Colonic mucosa (tissue), 4 donors: ENCODE measurements at regions not wholly inside any gene's neighbourhood (a gene's known extent, or its start where the extent isn't known, plus 50 kb on each side); places are given as distances from the start of the nearest gene placed in this dataset.

Experiments used
- DNase-seq: peaks from one replicate; pipeline ENCODE4 v3.0.0-alpha.2; 2020
- H3K27ac ChIP-seq: fragments of 200-600 bp; one replicate; pipeline ENCODE4 v1.8.0; 2021
- H3K27me3 ChIP-seq: fragments of 200-600 bp; one replicate; pipeline ENCODE4 v1.8.0; 2021
- H3K36me3 ChIP-seq: fragments of 200-600 bp; one replicate; pipeline ENCODE4 v1.8.0; 2021
- H3K4me1 ChIP-seq: fragments of 200-600 bp; one replicate; pipeline ENCODE4 v1.8.0; 2021; ENCODE audit warnings: mild to moderate bottlenecking
- H3K4me3 ChIP-seq: fragments of 200-600 bp; one replicate; pipeline ENCODE4 v1.8.0; 2021
- H3K9ac ChIP-seq, 2 donors: one replicate each; pipeline ENCODE4 v1.7.0; 2013; ENCODE audit warnings: control low read depth in 2 of 2, low read depth in 2 of 2, low read length in 2 of 2
- H3K9me3 ChIP-seq: fragments of 200-600 bp; one replicate; pipeline ENCODE4 v1.8.0; 2021
- intact Hi-C: fragments of 100-400 bp; cut with DNase I; formaldehyde crosslinking; loops from one replicate; pipeline ENCODE4 v1.14.1; 2022
- TF ChIP-seq, protein P1 (sequence below): fragments of 200-600 bp; IDR thresholded peaks from one replicate; pipeline ENCODE4 v1.8.0; 2022; ENCODE audit warnings: antibody characterized with exemption, mild to moderate bottlenecking
- donor health status: healthy.
- donor health status: DM: no; HTN: no; CAD: no.
- donor health status: DM: no; HTN: no; CAD: no.

GRCh38 chr4:54499308-54500074 is 158.3 kb upstream of the KIT start:
- H3K4me1 ChIP-seq = no peaks in the 10 kb centered on the region
- H3K27me3 ChIP-seq = no peaks in the 10 kb centered on the region
- H3K27ac ChIP-seq = no peak overlapping the region
- TF ChIP-seq, protein P1, sequence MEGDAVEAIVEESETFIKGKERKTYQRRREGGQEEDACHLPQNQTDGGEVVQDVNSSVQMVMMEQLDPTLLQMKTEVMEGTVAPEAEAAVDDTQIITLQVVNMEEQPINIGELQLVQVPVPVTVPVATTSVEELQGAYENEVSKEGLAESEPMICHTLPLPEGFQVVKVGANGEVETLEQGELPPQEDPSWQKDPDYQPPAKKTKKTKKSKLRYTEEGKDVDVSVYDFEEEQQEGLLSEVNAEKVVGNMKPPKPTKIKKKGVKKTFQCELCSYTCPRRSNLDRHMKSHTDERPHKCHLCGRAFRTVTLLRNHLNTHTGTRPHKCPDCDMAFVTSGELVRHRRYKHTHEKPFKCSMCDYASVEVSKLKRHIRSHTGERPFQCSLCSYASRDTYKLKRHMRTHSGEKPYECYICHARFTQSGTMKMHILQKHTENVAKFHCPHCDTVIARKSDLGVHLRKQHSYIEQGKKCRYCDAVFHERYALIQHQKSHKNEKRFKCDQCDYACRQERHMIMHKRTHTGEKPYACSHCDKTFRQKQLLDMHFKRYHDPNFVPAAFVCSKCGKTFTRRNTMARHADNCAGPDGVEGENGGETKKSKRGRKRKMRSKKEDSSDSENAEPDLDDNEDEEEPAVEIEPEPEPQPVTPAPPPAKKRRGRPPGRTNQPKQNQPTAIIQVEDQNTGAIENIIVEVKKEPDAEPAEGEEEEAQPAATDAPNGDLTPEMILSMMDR = no peak
- H3K36me3 ChIP-seq = no peaks in the 10 kb centered on the region
- no peak overlapping the region for H3K4me3 ChIP-seq
- DNase-seq = no peak
- intact Hi-C loops = no loop called here
- H3K9me3 ChIP-seq = no peaks in the 10 kb centered on the region
- H3K9ac ChIP-seq = no peak overlapping the region

- TF ChIP-seq, protein P1 = no peak
- Histone ChIP-seq H3K27me3 (no peaks in the 10 kb centered on the region), H3K4me3 (no peak overlapping the region), H3K9ac (no peak overlapping the region), H3K27ac (no peak overlapping the region), H3K4me1 (no peaks in the 10 kb centered on the region), H3K36me3 (no peaks in the 10 kb centered on the region), H3K9me3 (no peaks in the 10 kb centered on the region)
- no peak for DNase-seq
- intact Hi-C loops = no loop called here
Measured at GRCh38 chr4:54505362-54505761, 152.4 kb upstream of the KIT start.

- TF ChIP-seq, protein P1 = no peak
- DNase-seq = no peak
- no peaks in the 10 kb centered on the region for H3K36me3 ChIP-seq
- H3K9me3 ChIP-seq = no peaks in the 10 kb centered on the region
- no peaks in the 10 kb centered on the region for H3K4me1 ChIP-seq
- no peaks in the 10 kb centered on the region for H3K27me3 ChIP-seq
- H3K4me3 ChIP-seq = no peak overlapping the region
- intact Hi-C loops = no loop called here
- H3K9ac ChIP-seq = no peak overlapping the region
- H3K27ac ChIP-seq = no peak overlapping the region
Measured at GRCh38 chr4:54505996-54506395, 151.8 kb upstream of the KIT start.

DNA sequence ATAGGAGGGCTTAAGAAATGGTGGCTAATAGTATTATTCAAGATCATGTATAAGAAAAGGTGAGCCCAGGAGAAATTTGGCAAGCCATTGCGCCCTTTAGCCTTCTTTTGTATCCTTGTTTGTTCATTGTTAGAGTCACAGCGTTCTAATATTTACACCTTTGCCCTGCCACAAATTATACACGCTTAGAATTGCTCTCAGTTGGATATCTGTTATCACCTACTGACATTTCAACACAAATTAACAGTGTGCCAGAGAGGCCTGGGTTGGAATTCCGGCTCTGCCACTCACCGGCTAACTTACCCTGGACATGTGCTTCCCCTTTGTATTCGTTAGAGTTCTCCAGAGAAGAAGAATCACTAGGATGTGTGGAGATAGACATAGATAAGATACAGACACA is 148.7 kb upstream of the KIT start:
- Histone ChIP-seq H3K9ac (no peak overlapping the region), H3K36me3 (no peaks in the 10 kb centered on the region), H3K4me1 (no peaks in the 10 kb centered on the region), H3K27ac (no peak overlapping the region), H3K4me3 (no peak overlapping the region), H3K27me3 (no peaks in the 10 kb centered on the region), H3K9me3 (no peaks in the 10 kb centered on the region)
- intact Hi-C loops = no loop called here
- DNase-seq = no peak
- TF ChIP-seq, protein P1 = no peak

DNA sequence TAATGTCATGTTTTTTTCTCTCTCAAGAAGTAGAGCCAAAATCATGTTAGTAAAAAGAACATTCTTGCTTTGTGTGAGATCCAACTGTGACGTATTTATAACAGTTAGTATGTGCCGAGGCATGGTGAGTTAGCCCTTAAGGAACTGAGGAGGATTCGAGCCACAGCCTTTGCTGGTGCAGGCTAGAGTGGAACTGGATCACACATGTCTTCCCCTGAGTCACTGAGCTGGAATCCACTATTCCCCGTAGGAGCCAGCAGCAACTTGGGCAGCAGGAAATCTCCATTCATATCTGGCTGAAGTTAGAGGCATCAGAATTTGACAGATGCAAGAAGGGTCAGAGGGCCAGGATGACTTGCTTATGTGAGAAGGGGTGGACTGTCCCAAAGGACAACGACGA is 144.6 kb upstream of the KIT start:
- DNase-seq = no peak
- TF ChIP-seq, protein P1 = no peak
- H3K4me1 ChIP-seq = no peaks in the 10 kb centered on the region

More for the DNA sequence above, 144.6 kb upstream of the KIT start:
- no peak overlapping the region for H3K4me3 ChIP-seq
- H3K27ac ChIP-seq = no peak overlapping the region
- no peak overlapping the region for H3K9ac ChIP-seq
- H3K9me3 ChIP-seq = no peaks in the 10 kb centered on the region
- no peaks in the 10 kb centered on the region for H3K36me3 ChIP-seq
- intact Hi-C loops = no loop called here
- H3K27me3 ChIP-seq = no peaks in the 10 kb centered on the region
